ENCODE measurements at regions not wholly inside any gene's neighbourhood (a gene's known extent, or its start where the extent isn't known, plus 50 kb on each side); places are given as distances from the start of the nearest gene placed in this dataset.

DNA sequence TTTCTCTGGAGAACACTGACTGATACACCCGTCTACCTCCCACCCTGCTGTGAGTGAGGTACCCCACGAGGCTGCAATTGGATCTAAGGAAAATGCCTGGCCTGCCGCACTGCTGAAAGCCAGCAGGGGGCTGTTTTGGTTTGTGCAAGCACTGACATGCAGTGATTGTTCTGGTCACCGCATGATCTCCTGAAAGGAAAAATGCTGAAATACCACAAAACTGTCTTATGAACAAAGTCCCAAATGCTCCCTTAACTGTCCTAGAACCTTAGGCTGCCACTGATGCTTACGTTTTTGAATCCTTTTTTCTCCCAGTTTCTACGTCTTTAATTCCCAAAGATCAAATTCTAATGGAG lies 132.7 kb downstream of the JCAD start:
- Histone ChIP-seq H3K27ac (ENCODE audit: low read depth in 2 of 2, low read length in 2 of 2) (no peak overlapping the region), H3K36me3 (ENCODE audit: control insufficient read depth in 2 of 2, insufficient read depth in 2 of 2, low read length in 2 of 2) (no peaks in the 10 kb centered on the region), H3K9me3 (ENCODE audit: control insufficient read depth in 2 of 2, low read length in 2 of 2) (no peaks in the 10 kb centered on the region), H3K27me3 (ENCODE audit: control insufficient read depth in 2 of 2, insufficient read depth in 2 of 2, low read length in 2 of 2) (no peaks in the 10 kb centered on the region), H3K4me3 (ENCODE audit: low read length in 2 of 2) (no peak overlapping the region), H3K9ac (ENCODE audit: low read depth in 1 of 2, low read length in 2 of 2) (no peak overlapping the region), H3K4me1 (ENCODE audit: control insufficient read depth in 2 of 2, insufficient read depth in 2 of 2, low read length in 2 of 2) (no peaks in the 10 kb centered on the region)

DNA sequence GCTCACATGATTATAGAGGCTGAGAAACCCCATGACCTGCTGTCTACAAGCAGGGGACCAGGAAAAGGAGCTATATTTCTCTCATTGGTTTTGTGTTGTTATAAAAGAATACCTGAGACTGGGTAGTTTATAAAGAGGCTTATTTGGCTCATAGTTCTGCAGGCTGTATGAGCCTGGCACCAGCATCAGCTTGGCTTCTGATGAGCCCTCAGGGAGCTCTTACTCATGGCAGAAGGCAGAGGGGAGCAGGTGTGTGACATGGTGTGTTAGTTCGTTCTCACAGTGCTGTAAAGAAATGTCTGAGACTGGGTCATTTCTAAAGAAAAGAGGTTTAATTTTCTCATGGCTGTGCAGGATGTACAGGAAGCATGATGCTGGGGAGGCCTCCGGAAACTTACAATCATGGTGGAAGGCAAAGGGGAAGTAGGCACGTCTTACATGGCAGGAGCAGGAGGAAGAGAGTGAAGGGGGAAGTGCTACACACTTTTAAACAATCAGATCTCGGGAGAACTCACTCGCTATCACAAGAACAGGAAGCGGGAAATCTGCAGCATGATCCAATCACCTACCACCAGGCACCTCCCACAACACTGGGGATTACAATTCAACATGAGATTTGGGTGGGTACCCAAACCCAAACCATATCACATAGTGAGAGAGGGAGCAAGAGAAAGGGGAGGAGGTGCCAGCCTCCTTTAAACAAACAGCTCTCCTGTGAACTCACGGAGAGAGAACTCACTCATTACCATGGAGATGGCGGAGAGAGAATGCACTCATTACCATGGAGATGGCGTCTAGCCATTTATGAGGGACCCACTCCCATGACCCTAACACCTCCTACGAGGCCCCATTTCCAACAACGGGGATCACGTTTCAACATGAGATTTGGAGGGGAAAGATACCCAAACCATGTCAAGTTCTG lies 133.4 kb downstream of the JCAD start:
- Histone ChIP-seq H3K36me3 (ENCODE audit: control insufficient read depth in 2 of 2, insufficient read depth in 2 of 2, low read length in 2 of 2) (no peaks in the 10 kb centered on the region), H3K9ac (ENCODE audit: low read depth in 1 of 2, low read length in 2 of 2) (no peak overlapping the region), H3K27ac (ENCODE audit: low read depth in 2 of 2, low read length in 2 of 2) (no peak overlapping the region), H3K9me3 (ENCODE audit: control insufficient read depth in 2 of 2, low read length in 2 of 2) (no peaks in the 10 kb centered on the region), H3K4me1 (ENCODE audit: control insufficient read depth in 2 of 2, insufficient read depth in 2 of 2, low read length in 2 of 2) (no peaks in the 10 kb centered on the region), H3K4me3 (ENCODE audit: low read length in 2 of 2) (no peak overlapping the region), H3K27me3 (ENCODE audit: control insufficient read depth in 2 of 2, insufficient read depth in 2 of 2, low read length in 2 of 2) (no peaks in the 10 kb centered on the region)

DNA sequence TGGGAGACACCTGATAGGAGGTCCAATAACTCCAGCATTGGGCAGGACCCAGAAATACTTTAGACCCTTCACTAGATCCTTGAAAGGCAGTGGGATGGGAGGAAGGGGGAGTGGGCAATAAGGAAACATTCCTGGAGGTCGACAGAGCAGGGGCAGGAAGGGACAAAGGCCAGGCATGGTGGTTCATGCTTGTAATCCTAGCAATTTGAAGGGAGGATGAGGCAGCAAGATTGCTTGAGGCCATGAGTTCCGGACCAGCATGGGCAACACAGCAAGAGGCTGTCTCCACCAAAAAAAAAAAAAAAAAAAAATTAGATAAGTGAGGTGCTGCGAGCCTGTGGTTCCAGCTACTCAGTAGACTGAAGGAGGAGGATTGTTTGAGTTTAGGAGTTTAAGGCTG lies 134.9 kb downstream of the JCAD start:
- no peak overlapping the region for H3K27ac ChIP-seq (ENCODE audit: low read depth in 2 of 2, low read length in 2 of 2)
- H3K9ac ChIP-seq (ENCODE audit: low read depth in 1 of 2, low read length in 2 of 2), result no peak overlapping the region
- H3K9me3 ChIP-seq (ENCODE audit: control insufficient read depth in 2 of 2, low read length in 2 of 2), result no peaks in the 10 kb centered on the region
- no peaks in the 10 kb centered on the region for H3K4me1 ChIP-seq (ENCODE audit: control insufficient read depth in 2 of 2, insufficient read depth in 2 of 2, low read length in 2 of 2)
- H3K4me3 ChIP-seq (ENCODE audit: low read length in 2 of 2), result no peak overlapping the region
- no peaks in the 10 kb centered on the region for H3K27me3 ChIP-seq (ENCODE audit: control insufficient read depth in 2 of 2, insufficient read depth in 2 of 2, low read length in 2 of 2)
- no peaks in the 10 kb centered on the region for H3K36me3 ChIP-seq (ENCODE audit: control insufficient read depth in 2 of 2, insufficient read depth in 2 of 2, low read length in 2 of 2)

DNA sequence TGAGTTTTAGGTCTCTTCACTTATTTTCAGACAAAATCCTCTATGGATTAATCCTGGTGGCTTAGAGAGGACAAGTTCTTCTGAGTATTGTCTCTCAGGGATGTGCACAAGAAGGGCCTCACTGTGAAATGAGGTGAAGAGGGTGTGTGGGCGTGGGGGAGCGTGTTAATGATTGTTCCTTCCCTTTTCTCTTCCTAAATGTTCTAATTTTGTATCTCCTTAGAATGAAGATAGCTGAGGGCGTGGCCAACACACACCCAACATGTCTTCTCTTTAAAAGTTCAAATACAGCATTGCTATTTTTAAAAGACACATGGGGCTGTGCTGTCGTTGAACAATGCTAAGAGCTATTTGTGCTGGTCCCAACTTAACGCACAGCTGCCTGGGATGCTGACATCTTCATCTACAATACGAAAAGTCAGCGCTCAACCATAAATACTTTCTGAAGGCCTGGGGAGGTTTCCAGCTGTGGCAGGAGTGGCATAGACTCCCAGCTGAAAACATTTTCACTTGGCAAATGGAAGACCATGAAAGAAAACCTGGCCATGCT lies 135.9 kb downstream of the JCAD start:
- H3K9ac ChIP-seq (ENCODE audit: low read depth in 1 of 2, low read length in 2 of 2), result no peak overlapping the region
- no peak overlapping the region for H3K4me3 ChIP-seq (ENCODE audit: low read length in 2 of 2)
- H3K4me1 ChIP-seq (ENCODE audit: control insufficient read depth in 2 of 2, insufficient read depth in 2 of 2, low read length in 2 of 2), result no peaks in the 10 kb centered on the region
- H3K27me3 ChIP-seq (ENCODE audit: control insufficient read depth in 2 of 2, insufficient read depth in 2 of 2, low read length in 2 of 2), result no peaks in the 10 kb centered on the region
- H3K9me3 ChIP-seq (ENCODE audit: control insufficient read depth in 2 of 2, low read length in 2 of 2), result no peaks in the 10 kb centered on the region
- no peaks in the 10 kb centered on the region for H3K36me3 ChIP-seq (ENCODE audit: control insufficient read depth in 2 of 2, insufficient read depth in 2 of 2, low read length in 2 of 2)
- H3K27ac ChIP-seq (ENCODE audit: low read depth in 2 of 2, low read length in 2 of 2), result no peak overlapping the region

DNA sequence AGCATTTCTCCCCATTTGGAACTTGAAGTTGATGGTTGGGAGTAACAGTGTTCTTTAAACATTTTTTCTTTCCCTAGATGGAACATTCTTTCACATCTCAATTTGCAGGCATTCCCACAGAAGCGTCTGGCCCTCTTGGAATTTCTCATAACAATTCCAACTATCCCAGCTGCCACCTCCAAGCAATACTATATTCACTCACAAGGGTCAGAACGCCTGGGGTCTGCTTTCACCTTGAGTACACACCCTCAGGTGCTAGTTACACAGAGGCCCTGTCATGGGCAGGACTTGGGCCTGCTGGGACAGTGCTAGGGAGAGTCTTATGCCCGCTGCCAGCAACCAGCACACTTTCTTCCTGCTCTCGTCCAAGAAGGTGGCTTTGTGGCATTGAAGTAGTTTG lies 136.5 kb downstream of the JCAD start:
- no peak overlapping the region for H3K9ac ChIP-seq (ENCODE audit: low read depth in 1 of 2, low read length in 2 of 2)
- no peak overlapping the region for H3K27ac ChIP-seq (ENCODE audit: low read depth in 2 of 2, low read length in 2 of 2)
- H3K4me1 ChIP-seq (ENCODE audit: control insufficient read depth in 2 of 2, insufficient read depth in 2 of 2, low read length in 2 of 2), result no peaks in the 10 kb centered on the region
- H3K27me3 ChIP-seq (ENCODE audit: control insufficient read depth in 2 of 2, insufficient read depth in 2 of 2, low read length in 2 of 2), result no peaks in the 10 kb centered on the region
- H3K36me3 ChIP-seq (ENCODE audit: control insufficient read depth in 2 of 2, insufficient read depth in 2 of 2, low read length in 2 of 2), result no peaks in the 10 kb centered on the region
- no peak overlapping the region for H3K4me3 ChIP-seq (ENCODE audit: low read length in 2 of 2)
- H3K9me3 ChIP-seq (ENCODE audit: control insufficient read depth in 2 of 2, low read length in 2 of 2), result no peaks in the 10 kb centered on the region

DNA sequence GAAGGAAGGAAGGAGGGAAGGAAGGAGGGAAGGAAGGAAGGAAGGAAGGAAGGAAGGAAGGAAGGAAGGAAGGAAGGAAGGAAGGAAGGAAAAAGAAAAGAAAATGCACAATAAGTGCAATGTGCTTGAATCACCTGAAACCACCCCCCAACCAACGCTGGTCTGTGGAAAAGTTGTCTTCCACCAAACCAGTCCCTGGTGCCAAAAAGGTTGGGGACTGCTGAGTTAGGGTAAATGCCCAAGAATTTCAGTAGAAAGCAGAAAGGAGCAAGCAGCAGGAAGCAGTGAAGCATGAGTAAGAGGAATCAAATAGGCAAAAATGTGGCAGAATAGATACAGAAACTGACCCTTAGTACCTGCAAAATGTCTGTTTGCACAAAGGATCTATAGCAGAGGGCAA lies 137.2 kb downstream of the JCAD start:
- Histone ChIP-seq H3K4me3 (ENCODE audit: low read length in 2 of 2) (no peak overlapping the region), H3K27me3 (ENCODE audit: control insufficient read depth in 2 of 2, insufficient read depth in 2 of 2, low read length in 2 of 2) (no peaks in the 10 kb centered on the region), H3K36me3 (ENCODE audit: control insufficient read depth in 2 of 2, insufficient read depth in 2 of 2, low read length in 2 of 2) (no peaks in the 10 kb centered on the region), H3K9me3 (ENCODE audit: control insufficient read depth in 2 of 2, low read length in 2 of 2) (no peaks in the 10 kb centered on the region), H3K4me1 (ENCODE audit: control insufficient read depth in 2 of 2, insufficient read depth in 2 of 2, low read length in 2 of 2) (no peaks in the 10 kb centered on the region), H3K9ac (ENCODE audit: low read depth in 1 of 2, low read length in 2 of 2) (no peak overlapping the region), H3K27ac (ENCODE audit: low read depth in 2 of 2, low read length in 2 of 2) (no peak overlapping the region)

DNA sequence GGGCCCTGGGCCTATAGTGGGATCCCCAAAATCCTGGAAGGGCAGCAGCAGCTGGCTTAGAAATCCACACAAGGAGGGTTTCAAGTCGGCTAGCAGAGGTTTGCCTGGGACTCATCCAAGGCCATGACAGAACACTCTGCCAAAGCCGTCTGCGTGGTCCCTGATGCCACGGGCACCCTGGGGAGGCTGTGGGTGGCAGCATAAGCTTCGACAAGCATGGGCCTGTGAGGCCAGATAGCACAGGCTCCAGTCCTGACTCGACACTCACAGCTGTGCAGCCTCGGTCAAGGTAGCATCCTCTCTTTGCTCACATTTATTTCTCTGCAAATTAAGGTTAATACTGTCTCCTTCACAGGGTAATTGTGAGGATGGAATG lies 138.3 kb downstream of the JCAD start:
- Histone ChIP-seq H3K4me3 (ENCODE audit: low read length in 2 of 2) (no peak overlapping the region), H3K27ac (ENCODE audit: low read depth in 2 of 2, low read length in 2 of 2) (no peak overlapping the region)

DNA sequence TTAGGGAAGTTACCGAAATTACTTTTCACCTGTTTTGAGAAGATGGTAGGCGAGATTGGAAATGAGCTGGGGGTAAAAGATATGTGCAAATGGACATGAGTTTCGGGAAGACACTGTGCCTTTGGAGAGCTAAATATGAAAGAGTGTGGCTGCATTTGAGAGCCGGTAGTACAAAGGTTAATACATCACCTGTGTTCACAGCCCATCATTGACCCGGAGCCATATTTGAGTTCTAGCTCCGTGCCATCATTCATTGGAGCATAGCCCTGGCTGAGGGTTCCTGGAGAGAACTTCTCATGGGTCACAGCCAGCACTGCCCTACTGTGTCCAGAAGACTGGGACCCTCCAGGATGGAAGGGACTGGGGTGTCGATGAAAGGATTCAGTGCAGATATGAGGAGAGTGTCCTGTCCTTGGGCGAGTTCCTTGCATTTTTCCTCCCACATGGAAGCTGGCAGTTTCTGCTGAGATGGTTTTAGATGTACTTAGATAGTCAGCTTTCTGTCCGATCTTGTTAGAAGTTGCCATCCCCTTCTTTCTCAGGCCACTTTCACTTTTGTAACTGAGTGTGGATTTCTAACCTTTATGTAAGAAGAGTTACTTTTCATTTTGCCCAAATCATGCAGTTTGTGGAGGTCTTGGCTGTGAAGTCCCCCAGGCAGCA lies 138.8 kb downstream of the JCAD start:
- Histone ChIP-seq H3K4me1 (ENCODE audit: control insufficient read depth in 2 of 2, insufficient read depth in 2 of 2, low read length in 2 of 2) (no peaks in the 10 kb centered on the region), H3K27me3 (ENCODE audit: control insufficient read depth in 2 of 2, insufficient read depth in 2 of 2, low read length in 2 of 2) (no peaks in the 10 kb centered on the region), H3K9ac (ENCODE audit: low read depth in 1 of 2, low read length in 2 of 2) (no peak overlapping the region), H3K27ac (ENCODE audit: low read depth in 2 of 2, low read length in 2 of 2) (no peak overlapping the region), H3K36me3 (ENCODE audit: control insufficient read depth in 2 of 2, insufficient read depth in 2 of 2, low read length in 2 of 2) (no peaks in the 10 kb centered on the region), H3K9me3 (ENCODE audit: control insufficient read depth in 2 of 2, low read length in 2 of 2) (no peaks in the 10 kb centered on the region), H3K4me3 (ENCODE audit: low read length in 2 of 2) (no peak overlapping the region)

More for the DNA sequence above, 138.3 kb downstream of the JCAD start:
- H3K9me3 ChIP-seq (ENCODE audit: control insufficient read depth in 2 of 2, low read length in 2 of 2), result no peaks in the 10 kb centered on the region
- no peaks in the 10 kb centered on the region for H3K36me3 ChIP-seq (ENCODE audit: control insufficient read depth in 2 of 2, insufficient read depth in 2 of 2, low read length in 2 of 2)
- no peaks in the 10 kb centered on the region for H3K4me1 ChIP-seq (ENCODE audit: control insufficient read depth in 2 of 2, insufficient read depth in 2 of 2, low read length in 2 of 2)
- H3K9ac ChIP-seq (ENCODE audit: low read depth in 1 of 2, low read length in 2 of 2), result no peak overlapping the region
- H3K27me3 ChIP-seq (ENCODE audit: control insufficient read depth in 2 of 2, insufficient read depth in 2 of 2, low read length in 2 of 2), result no peaks in the 10 kb centered on the region

DNA sequence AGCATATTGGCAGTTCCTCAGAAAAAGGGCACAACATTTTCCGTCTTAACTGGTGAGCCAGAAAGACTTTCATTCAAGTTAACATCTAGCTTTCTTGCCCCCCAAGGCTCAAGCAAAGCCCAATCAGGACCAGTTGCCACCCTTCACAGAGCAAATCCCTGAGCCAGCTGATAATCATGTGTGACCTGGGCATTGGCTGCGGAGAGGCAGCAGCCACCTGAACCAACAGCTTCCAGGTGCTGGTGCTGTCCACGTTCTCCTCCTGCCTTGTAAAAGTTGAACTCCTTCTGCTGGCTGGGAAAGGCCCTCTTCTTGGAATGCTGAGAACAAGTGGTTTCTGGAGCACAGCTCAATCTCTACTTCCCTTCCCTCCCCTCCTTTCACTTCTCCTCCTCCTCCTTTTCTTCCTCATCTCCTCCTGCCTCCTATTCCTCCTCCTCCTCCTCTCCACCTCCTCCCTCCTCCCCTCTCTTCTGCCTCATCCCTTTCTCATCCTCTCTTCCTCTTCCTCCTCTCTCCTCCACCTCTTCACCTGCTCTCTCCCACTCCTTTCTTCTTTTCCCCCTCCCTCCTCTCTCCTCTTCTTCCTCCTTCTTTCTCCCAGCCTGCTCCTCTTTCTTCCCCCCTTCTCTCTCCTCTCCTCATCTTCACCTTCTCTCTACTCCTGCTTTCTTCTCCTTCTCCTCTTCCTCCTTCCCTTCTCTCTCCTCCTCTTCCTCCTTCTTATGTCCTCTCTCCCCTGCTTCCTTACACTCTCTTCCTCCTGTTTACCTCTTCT lies 140.6 kb downstream of the JCAD start:
- Histone ChIP-seq H3K9ac (ENCODE audit: low read depth in 1 of 2, low read length in 2 of 2) (no peak overlapping the region), H3K9me3 (ENCODE audit: control insufficient read depth in 2 of 2, low read length in 2 of 2) (no peaks in the 10 kb centered on the region), H3K4me1 (ENCODE audit: control insufficient read depth in 2 of 2, insufficient read depth in 2 of 2, low read length in 2 of 2) (no peaks in the 10 kb centered on the region), H3K36me3 (ENCODE audit: control insufficient read depth in 2 of 2, insufficient read depth in 2 of 2, low read length in 2 of 2) (no peaks in the 10 kb centered on the region), H3K4me3 (ENCODE audit: low read length in 2 of 2) (no peak overlapping the region), H3K27me3 (ENCODE audit: control insufficient read depth in 2 of 2, insufficient read depth in 2 of 2, low read length in 2 of 2) (no peaks in the 10 kb centered on the region), H3K27ac (ENCODE audit: low read depth in 2 of 2, low read length in 2 of 2) (no peak overlapping the region)

DNA sequence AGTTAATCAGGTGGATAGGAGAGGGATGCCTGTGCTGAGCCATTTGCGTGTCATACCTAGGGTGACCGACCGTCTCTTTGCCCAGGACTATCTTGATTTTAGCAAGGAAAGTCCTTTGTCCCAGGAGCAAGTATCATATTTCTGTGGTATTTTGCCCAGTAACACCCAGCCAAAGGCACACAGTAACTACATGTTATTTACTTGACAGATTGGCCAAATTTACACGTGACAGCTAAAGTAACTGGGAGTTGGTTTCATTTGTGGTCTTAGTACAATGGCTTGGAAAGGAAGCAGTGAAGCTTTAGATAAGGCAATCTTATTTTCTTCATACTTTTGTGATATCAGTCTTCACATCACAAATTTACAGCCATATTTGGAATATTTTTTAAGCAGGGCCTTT lies 142.1 kb downstream of the JCAD start:
- H3K27me3 ChIP-seq (ENCODE audit: control insufficient read depth in 2 of 2, insufficient read depth in 2 of 2, low read length in 2 of 2), result no peaks in the 10 kb centered on the region
- H3K9ac ChIP-seq (ENCODE audit: low read depth in 1 of 2, low read length in 2 of 2), result no peak overlapping the region
- no peaks in the 10 kb centered on the region for H3K9me3 ChIP-seq (ENCODE audit: control insufficient read depth in 2 of 2, low read length in 2 of 2)
- H3K4me3 ChIP-seq (ENCODE audit: low read length in 2 of 2), result no peak overlapping the region
- no peak overlapping the region for H3K27ac ChIP-seq (ENCODE audit: low read depth in 2 of 2, low read length in 2 of 2)
- H3K4me1 ChIP-seq (ENCODE audit: control insufficient read depth in 2 of 2, insufficient read depth in 2 of 2, low read length in 2 of 2), result no peaks in the 10 kb centered on the region
- no peaks in the 10 kb centered on the region for H3K36me3 ChIP-seq (ENCODE audit: control insufficient read depth in 2 of 2, insufficient read depth in 2 of 2, low read length in 2 of 2)
